HG03039 (cell line): ENCODE measurements at regions not wholly inside any gene's neighbourhood (a gene's known extent, or its start where the extent isn't known, plus 50 kb on each side); places are given as distances from the start of the nearest gene placed in this dataset.
"Not testable (repeated sequence)": the region's sequence is repeated elsewhere in the genome, so short reads cannot be mapped to it uniquely, and the experiment has no call there.

ENCODE experiments used
- ATAC-seq: cut with Tn5 transposase; IDR thresholded peaks from one replicate; pipeline ENCODE4 v1.9.1; 2021; ENCODE audit warnings: mild to moderate bottlenecking, moderate library complexity; ENCODE audit not compliant: unreplicated experiment

DNA sequence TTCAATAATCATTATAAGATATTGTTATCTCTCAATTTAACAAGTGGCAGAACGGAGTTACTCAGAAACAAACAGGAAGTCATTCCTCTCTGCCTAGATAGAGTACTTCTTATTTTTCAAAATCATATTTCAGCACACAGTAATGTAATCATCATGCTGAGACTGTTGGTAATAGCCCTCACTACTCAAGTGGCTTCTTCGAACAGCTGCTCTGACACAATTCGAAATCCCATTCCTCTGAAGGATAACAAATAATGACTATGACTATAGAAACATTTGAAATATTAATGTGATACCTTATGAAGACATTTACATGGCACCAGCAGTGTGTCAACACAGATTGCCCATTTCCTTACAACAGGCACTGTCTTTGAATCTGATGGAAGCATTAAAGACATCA, 1249.8 kb downstream of the NSUN3 start:
- no peak for ATAC-seq

DNA sequence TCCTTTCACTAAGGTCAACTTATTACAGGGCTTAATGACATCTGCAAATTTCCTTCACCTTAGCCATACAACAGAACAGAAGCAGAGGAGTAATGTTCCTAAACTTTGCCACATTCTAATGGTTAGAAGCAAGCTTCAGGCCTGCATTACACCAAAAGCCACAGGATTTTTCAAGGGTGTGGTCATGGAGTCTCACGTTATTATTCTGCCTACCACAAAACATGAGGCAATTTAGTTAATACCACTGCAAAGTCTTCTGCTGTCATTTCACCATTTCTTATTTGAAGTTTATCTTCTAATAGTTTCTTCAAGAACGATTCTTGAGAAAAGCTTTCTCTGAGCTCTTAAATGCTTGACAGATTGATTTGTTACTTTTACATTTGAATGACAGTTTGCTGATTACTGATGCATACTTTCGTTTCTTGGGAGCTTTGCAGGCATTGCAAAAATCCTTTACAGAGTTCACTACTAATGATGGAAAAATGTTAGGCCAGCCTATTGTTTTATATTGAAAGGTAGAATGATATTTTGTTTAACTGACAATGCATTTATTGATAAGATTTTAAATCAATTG, 1257.1 kb downstream of the NSUN3 start:
- no peak for ATAC-seq

DNA sequence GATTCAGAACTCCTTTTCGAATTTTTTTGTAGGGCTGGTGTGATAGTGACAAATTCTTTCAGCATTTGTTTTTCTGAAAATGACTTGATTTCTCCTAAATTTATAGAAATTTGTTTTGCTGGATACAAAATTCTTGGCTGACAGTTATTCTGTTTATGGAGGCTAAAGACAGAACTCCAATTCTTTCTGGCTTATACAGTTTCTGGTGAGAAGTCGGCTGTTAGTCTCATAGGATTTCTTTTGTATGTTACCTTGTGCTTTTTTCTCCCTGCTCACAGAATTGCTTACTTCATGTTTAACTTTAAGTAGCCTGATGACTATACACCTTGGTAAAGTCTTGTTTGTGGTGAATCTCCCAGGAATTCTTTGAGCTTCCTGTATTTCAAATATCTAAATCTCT, 1264.6 kb downstream of the NSUN3 start:
- no peak for ATAC-seq

DNA sequence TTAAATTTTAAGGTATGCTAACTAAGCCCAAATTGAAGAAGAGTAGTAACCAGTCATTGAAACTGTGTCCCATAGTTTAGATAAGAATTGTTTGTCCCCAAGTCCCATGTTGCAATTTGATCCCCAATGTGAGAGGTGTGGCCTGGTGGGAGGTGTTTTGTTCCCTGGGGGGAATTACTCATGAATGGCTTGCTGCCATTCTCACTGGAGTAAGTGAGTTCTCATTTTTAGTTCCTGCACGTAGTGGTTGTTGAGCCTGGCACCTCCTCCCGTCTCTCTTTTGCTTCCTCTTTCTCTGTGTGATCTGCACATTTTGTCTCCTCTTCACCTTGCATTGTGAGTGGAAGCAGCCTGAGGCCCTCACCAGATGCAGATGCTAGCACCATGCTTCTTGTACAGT, 1271.0 kb downstream of the NSUN3 start:
- ATAC-seq: no peak

DNA sequence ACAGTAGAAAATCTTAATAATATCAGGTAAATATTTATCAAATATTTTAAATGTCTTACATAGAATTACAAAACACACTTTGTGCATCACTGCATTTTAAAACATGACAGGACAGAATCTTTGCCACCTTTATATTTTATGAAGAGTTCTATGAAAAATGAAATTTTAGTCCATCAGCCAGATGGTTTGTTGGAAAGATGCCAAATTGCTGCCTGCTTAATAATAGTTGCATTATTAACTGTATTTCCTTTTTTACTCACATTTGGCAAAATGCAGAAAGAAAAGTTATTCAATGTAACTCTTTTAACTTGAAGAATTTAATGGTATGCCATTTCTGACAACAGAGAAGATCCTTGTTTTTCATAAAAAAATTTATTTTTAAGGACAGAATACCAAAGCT, 1271.6 kb downstream of the NSUN3 start:
- ATAC-seq: no peak

DNA sequence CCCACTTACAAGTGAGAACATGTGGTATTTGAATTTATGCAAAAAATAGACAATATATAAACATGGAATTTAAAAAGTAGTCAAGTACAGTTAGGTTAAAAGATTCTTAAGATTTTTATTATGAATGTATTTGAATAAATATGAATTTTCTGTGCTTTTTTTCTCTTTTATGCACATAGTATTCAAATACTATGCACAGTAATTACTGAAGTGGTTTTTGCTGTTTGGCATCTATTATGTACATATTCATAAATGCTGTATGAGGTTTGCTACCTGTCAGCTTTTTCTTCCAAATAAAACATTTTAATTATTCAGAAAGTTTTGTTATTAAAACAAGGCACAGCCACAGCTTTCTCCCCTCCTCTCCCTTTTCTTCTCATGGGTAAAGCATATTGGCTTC, 1272.7 kb downstream of the NSUN3 start:
- no peak for ATAC-seq

DNA sequence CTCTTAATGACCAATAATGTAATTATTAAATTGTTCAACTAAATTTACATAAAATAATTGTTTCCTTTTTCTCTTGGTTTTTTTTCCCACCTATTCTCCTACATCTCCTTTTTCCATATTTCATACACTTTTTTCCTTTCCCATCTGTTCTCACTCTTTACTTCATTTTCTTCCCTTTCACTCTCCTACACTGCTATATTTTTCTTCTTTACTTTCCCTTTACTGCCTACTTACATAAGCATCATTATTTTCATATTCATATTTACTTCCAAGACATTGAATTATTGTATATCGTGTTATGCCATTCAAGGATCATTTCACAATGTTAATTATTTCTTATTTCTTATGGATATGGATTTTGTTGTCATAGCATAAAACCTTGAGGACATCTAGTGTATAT, 1275.6 kb downstream of the NSUN3 start:
- no peak for ATAC-seq

DNA sequence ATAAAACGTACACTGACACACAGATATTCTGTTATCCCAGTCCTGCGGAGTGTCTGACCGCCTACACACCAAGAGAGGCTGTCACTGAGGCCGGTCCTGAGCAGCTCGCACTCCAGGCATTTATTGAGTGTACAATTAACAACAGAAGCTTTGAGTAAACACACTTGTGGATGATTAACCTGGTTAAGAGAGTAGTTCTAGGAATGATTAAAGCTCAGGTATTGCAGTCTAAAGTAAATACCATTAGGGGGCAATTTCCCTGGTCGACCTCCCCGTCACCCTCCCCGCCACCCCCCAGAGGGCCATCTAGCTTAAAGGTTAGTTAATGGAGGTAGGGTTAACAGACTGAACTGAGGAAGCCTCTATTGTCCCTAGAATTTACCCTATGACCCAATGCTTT, 1278.5 kb downstream of the NSUN3 start:
- ATAC-seq: no peak

DNA sequence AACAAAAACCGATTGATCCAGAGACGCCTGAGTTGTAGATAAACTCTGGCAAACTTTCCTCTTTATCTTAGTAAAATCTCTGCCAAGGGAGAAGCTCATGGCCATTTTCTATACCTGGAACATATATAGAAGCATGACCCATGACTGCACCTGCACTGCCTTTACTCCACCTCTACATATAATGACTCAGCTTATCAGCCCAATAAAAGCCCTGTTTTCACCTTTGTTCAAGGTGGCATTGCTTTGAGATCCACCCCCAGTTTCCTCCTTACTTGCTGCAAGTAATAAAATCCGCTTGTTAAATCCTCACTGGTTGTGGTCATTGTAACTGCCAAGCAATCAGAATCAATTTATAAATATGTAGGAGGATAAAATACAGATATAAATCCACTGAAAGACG, 1280.4 kb downstream of the NSUN3 start:
- no peak for ATAC-seq

DNA sequence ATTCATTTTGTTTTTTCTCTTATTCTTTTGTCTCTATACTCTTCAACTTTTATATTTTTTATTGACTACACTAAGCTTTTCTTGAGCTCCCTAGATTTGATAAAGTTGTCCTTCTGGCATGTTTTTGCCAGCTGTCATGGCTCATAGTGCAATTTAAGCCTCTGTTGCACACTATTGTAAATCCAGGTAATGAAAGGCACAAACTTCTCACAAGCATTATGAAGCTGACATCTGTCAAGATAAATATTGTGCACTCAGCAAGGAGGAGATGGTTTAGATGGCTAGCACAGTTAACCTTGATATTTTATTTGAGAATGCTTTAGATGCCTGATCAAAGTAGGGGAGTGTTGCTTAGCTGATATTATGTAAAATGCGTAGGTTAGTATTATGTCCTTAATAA, 1280.9 kb downstream of the NSUN3 start:
- no peak for ATAC-seq

DNA sequence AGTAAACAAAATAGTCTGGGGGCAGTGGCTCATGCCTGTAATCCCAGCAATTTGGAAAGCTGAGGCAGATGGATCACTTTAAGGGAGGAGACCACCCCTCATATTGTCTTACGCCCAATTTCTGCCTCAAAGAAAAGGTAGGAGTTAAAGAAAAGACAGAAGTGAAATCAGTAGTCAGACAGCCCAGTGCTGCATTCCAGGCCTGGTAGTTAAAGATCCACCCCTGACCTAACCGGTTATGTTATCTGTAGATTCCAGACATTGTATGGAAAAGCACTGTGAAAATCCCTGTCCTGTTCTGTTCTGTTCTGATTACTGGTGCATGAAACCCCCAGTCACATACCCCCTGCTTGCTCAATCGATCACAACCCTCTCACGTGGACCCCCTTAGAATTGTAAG, 1285.1 kb downstream of the NSUN3 start:
- not testable (repeated sequence) for ATAC-seq

DNA sequence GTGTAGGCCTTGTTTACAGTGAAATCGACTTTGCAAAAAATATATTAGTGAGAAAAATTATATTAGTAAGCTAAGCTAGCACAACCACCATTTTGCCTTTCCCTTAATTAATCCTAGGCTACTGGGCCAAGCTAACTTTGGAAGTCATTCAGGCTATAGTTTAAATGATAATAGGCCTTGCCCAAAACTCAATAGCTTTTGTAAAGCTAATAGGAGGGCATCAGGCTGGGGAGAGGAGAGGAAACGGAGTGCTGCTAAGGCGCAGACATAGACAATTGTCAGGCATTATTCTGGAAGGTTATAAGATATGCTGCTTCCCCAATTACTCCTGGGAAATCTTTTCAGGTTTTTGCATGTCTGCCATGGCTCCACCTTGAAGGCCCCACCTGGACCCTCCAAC, 1286.0 kb downstream of the NSUN3 start:
- no peak for ATAC-seq

DNA sequence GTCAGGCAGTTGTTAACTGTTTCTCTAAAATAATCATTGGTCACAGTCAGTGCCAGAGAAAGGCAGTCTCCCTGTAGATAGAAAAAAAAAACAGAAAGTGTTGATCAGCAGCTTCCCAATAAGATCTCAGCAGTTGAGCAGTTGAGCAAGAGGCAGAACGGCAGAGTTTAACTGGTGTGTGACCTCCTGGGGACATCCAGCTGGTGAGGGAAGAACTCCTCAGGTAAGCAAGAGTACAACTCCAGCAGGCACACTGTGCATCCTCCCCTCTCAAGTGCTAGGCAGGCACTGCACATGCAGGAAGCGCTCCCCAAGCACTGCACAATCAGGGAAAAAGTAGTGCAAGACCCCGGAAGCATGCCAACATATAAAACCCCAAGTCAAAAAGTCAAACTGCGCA, 1287.2 kb downstream of the NSUN3 start:
- no peak for ATAC-seq

DNA sequence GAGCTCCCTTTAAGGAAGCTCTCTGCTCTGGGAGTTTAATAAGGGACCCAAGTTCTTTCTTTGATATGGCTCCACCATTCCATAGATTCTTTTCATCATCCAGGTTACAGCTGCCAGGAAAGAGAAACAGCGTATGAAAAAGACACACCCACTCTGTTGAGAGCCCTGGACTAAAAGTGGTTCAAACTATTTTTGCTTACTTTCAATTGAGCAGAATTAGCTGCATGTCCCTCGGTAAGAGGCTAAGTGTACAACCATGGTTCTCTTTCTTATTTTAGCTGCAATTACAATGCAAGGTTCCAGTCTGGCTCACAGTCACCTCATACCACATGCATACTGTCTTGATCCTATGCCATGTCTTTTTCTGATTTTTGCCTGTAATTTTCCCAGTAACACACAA, 1288.3 kb downstream of the NSUN3 start:
- ATAC-seq: no peak

DNA sequence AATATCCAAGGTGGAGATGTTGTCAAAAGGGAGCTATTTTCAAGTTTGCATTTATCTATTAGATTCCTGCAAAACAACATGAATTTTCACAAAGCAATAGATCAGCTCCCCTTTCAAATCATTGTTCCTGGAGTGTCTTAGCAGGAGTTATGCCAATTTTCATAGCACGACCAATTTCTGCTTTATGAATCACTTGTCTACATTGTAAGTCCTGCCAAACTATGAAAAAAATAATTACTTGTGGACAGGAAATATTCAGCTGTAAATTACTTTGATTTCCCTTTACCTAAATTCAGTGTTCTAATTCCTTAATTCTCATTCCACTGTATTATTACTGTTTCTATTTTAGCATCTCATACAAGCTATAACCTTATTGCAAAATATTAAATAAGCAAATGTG, 1289.6 kb downstream of the NSUN3 start:
- no peak for ATAC-seq

DNA sequence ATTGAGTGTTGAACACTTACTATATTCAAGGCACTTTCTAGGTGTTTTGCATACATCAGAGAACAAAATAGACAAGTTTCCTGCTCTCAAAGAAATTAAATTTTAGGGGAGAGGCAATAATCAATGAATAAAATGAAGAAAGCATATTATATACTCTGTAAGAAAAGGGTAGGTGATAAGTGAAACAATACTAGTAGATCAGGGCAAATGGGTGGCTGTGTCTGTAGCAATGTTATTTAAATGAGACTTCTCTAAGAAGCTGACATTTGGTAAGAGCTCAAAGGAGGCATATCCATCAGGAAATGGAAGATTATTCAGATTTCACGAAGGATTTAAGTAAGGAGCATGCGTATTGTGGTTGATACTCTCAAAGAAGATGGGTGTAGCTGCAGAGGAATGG, 1291.6 kb downstream of the NSUN3 start:
- no peak for ATAC-seq

DNA sequence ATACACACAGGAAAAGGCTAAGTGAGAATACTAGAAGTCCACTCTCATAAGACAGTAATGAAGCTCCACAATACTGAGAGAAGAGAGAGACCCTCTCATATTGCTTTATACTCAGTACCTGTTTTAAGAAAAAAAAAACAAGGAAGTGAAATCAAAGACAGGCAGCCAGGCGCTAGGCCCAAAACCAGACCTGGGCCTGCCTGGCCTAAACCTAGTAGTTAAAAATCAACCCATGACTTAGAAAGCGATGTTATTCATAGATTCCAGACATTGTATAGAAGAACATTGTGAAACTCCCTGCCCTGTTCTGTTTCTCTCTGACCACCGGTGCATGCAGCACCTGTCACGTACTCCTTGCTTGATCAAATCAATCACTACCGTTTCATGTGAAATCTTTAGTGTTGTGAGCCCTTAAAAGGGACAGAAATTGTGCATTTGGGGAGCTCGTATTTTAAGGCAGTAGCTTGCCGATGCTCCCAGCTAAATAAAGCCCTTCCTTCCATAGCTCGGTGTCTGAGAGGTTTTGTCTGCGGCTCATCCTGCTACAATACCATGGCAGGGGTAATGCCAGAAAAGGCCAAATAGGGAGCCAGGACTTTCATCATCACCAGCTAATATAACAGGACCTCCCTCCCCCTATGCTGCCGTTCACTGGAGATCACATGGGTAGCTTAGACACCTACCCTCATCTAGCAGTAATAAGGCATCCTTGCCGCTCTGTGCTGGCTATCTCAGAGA, 1294.1 kb downstream of the NSUN3 start:
- no peak for ATAC-seq

DNA sequence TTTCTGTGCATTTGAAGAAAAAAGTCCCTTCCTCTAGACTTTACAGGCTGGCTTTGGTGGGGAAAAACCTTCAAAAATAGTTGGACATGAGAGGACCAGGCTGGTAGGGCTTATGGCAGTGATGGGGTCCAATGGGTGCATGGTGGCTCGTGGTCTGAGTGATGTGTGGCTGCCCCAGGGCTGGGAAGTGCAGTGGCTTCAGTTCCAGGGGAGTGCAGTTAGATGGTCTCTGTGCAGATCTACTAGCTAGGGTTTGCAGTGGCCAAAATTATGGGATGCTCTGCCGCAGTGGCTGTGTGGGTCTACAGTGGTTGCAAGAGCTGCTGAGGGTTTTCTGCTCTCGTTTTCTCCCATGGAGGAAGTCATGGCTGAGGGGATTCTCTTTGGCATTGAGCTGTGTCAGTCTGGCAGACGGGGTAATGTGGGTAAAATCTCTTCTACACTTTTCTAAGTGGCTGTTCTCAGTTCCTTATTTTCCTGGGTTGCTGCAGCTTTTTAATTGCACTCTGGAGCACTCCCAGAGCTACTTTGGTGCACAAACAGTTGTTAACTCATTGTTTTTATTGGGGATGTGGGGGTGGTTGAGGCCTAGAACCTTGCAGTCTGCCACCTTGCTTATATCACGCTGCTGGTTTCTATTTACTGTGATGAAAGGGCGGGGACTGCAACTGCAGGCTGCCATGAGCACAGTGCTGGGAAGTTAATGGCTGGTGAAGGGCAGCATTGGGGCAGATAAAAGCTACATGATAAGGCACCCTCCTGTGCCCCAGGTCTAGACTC, 1324.6 kb downstream of the NSUN3 start:
- no peak for ATAC-seq

DNA sequence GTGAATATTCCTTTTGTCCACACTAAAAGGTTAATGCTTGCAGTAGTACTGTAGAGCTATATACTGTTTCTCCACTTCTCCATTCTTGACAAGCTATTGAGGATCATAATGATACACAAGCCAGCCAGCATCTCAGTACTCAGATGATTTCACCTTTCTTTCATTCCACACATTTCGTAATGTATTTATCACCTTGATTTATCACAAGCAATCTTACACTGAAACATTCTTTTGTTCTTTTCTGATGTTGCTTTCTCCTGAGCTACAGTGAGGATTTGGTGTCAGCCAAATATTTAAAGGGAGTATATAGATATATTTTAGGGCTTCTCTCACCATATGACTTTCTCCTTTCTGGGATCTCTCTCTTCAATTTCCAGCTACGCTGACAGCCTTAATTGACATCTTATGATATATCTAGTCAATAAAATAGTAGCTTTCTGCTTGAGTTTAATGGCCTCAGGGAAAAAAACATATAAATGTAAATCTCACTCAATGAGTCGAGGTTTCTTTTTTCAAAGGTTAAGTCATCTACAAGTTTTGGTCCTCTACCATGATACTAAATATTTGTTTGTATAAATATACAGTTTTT, 1327.0 kb downstream of the NSUN3 start:
- no peak for ATAC-seq

DNA sequence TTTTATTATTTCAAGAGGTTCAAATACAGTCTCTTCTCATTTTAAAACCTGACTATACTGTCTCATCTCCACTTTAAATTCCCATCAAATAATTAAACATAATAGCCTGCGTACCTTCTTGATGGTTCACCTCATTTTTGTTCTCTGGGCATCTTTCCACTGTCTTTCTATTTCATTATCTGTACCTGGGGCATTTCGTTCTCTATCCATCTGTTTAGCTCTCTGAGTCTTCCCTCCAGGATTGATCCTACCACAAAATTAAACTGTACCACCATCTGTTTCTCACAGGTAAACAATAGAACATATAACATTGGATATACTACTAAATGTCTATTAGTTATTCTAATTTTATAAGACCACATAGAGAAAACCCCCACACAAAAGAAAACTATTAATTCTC, 1331.4 kb downstream of the NSUN3 start:
- ATAC-seq: no peak

DNA sequence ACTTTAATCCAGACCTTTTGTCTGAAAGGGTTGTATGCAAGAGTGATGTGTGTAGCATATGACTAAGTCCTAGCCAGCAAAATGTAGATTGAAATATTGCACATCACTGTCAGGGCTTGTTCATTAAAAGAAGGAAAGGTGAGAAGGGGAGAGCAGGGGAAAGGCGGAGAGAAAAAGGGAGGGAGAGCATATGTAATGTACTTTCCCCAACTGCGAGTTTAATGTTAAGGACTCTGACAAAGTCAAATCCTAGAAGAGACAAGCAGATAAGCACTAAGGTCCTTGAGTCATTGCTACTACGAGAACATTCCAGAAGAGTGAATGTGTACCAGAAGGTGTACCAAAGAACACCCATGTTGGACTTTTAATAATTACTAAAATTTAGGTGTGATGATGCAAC, 1336.7 kb downstream of the NSUN3 start:
- ATAC-seq: no peak

DNA sequence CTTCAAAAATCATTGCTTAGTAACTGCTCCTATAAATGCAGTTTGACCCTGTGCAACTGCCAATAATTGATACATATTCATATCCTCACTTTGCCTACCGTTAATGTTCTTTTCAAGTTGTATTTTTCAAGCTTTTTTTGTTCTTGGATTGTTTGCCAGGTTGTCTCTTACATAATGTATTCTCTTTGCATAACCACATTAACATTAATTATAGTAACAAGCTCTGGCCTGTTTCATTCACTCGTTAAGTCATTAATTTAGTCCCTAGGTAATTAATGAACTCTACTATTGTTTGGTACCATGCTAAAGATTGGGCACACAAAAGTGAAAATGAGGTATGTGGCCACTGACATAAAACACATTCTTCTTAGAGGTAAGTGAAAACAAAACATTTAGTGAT, 1338.8 kb downstream of the NSUN3 start:
- no peak for ATAC-seq
